ENCODE measurements at regions not wholly inside any gene's neighbourhood (a gene's known extent, or its start where the extent isn't known, plus 50 kb on each side); places are given as distances from the start of the nearest gene placed in this dataset.

DNA sequence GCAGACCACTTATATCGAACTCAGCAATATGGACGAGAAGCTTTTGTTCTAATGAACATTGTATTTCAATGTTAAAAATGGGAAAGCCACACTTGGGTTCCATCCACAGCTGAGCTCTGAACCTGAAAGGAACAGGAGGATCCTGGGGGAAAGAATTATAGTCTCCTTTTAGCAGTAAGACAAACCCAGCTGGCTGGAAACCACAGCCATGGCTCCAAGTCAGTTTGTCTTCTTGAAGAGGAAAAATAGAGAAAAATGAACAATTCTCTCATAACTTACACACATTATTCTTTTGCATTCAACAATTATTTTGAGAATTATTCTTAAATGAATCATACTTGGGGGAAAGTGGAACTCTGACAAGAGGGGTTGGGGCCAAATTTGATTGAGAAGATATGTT is 149.2 kb upstream of the VEPH1 start:
- TF ChIP-seq, protein P1, sequence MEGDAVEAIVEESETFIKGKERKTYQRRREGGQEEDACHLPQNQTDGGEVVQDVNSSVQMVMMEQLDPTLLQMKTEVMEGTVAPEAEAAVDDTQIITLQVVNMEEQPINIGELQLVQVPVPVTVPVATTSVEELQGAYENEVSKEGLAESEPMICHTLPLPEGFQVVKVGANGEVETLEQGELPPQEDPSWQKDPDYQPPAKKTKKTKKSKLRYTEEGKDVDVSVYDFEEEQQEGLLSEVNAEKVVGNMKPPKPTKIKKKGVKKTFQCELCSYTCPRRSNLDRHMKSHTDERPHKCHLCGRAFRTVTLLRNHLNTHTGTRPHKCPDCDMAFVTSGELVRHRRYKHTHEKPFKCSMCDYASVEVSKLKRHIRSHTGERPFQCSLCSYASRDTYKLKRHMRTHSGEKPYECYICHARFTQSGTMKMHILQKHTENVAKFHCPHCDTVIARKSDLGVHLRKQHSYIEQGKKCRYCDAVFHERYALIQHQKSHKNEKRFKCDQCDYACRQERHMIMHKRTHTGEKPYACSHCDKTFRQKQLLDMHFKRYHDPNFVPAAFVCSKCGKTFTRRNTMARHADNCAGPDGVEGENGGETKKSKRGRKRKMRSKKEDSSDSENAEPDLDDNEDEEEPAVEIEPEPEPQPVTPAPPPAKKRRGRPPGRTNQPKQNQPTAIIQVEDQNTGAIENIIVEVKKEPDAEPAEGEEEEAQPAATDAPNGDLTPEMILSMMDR (IDR thresholded peaks at IDR 0.05) = no peak
- TF ChIP-seq POLR2A (IDR thresholded peaks at IDR 0.05) = no peak

Data from Peyer's patch (tissue), 4 donors.